Left cardiac atrium (tissue), 4 donors: ENCODE measurements at regions not wholly inside any gene's neighbourhood (a gene's known extent, or its start where the extent isn't known, plus 50 kb on each side); places are given as distances from the start of the nearest gene placed in this dataset.

Experiments
- ATAC-seq, 2 donors: fragments of 200-7000 bp; cut with Tn5 transposase; one replicate each; pipeline ENCODE4 v1.9.1; 2020; ENCODE audit warnings: mild to moderate bottlenecking in 2 of 2, moderate library complexity in 2 of 2
- DNase-seq: peaks from one replicate; pipeline ENCODE4 v3.0.0-alpha.2; 2020
- intact Hi-C, 2 donors: fragments of 100-400 bp; cut with DNase I; formaldehyde crosslinking; loops; one replicate each; pipeline versions ENCODE4 v1.14.1 to v1.15.1; 2022 to 2023
- donor health status: DM: no; HTN: yes; CAD: no.
- donor health status: DM: no; HTN: yes; CAD: no; lungs with severe emphysema.
- donor health status: DM: yes; HTN: yes; CAD: no.
- donor health status: Dilated cardiomyopathy.

DNA sequence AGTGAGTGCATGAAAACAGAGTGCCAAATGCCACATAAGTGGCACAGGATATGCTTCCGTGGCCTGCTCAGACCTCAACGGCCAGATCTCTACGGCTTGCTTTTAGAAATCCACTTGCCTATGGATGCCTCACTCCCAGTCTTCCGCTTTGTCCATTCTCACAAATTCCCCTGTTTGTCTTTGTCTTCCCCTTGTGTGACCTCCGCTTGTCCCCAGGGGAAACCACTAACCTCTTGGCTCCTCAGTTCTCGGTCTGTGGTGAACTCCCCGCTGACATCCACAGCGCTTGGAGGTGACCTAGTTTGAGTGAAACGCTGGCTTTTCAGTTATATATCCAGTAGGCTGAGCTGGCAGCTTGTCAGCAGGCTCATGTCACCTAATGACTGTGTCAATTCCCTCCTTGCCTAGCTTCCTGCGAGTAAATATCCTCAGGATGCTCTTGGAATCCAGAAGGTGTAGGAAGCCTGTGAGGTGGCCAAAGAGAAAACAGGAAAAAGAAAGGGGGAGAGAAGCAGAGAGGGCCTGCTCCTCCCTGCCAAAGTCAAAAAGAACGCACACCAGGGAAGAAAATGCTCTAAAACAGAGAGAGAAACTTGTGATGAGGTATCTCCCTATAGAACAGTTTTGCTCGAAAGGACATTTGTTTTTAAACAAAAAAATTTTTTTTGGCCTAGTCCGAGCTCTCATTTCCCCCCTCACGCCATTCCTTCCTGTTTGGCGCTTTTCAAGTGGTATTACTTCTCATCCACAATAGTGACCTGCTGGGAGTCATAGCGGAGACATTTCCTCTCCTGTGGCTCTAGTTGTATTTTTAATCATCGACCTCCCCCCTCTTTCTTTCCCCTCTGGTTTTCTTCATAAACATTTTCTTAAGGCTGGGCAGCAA, 101.6 kb upstream of the SPRY4 start:
- ATAC-seq = peak; percentile 63 to 65
- DNase-seq = peak; percentile 77
- intact Hi-C loops = loop anchor here in 1 of 2 donors (10.0 kb wide), 1 partner anchor 62 kb away; no protein-coding TSS in a partner anchor

DNA sequence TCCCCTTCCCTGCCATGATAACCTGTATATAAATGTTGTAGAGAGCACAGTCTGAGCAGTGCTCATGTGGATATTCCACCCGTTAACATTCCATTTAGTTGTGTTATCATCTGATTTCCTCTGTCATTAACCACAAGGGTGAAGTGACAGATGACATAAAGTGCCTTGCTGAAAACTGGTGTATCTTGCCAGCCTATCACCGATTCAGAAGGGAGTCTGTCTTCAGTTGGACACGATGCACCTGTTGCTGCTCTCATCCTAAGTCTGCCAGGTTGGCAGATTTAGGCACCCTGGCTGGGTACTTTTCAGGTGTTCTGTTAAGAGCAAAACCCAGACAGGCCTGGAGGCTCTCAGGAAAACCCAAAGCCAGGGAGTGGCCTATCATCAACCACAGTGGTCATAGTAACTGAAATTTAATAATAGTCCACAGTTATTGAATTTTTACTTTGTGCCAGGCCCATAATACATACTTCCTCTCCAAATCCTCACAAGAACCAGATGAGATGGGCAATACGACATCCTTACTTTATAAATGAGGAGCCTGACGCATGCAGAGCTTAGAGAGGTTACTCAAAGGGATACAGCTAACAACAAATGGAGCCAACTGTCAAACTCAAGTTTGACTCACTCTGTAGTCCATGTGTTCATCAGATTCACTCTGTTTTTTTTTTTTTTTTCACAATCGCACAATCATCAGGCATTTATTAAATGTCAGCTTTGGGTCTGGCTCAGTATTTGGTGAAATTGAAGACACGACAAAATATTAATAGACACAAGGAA, 100.7 kb upstream of the SPRY4 start:
- intact Hi-C loops = loop anchor here in 1 of 2 donors (10.0 kb wide), 1 partner anchor 61 kb away; no protein-coding TSS in a partner anchor
- DNase-seq (no peak), ATAC-seq (no peak)

DNA sequence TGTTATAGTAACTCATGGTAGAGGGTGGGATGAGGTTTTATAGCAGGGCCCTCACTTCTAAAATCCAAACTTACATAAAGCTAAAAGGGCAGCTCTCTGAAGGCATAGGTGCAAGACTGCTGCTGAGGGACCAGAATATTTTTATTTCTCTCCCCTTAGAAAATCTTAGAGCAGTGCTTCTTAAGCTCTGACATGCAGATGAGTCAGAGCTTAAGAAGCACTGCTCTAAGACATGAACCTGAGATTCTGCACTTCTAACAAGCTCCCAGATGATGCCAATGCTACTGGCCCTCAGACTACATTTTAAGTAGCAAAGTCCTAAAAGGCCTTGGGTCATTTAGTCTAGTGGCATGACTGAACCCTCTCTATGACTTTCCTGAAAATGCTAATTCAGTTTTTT, 97.6 kb upstream of the SPRY4 start:
- DNase-seq = no peak
- intact Hi-C loops = loop anchor here in 1 of 2 donors (10.0 kb wide), 1 partner anchor 58 kb away; no protein-coding TSS in a partner anchor
- no peak for ATAC-seq

DNA sequence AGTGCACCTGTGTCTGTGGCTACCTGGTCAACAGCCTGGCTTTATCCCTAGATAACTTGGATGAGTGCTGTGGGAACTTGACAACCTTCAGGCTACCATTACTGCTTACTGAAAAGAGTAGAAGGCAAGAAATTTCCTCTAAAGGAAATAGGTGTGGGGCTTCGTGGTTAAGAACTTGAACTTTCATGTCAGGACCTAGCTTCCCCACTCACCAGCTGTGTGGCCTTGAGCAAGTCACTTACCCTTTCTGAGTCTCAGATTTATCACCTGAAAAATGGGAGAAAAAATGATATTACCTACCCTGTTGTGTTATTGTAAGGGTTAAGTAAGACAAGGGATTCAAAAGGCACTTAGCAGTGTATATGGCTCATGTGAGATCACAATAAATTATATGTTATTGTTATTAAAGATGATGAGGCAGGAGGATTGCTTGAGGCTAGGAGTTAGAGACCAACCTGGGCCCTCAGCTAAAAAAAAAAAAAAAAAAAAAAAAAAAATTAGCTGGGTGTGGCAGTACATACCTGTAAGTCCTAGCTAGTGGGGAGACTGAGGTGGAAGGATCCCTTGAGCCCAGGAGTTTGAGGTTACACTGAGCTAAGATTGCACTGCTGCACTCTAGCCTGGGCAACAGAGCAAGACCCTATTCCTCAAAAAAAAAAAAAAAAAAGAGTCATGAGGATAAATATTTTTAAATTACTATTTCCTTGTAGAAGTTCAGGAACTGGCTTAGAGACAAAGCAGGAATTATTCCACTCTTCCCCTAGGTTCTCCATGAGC, 97.0 kb upstream of the SPRY4 start:
- ATAC-seq (no peak), DNase-seq (no peak)
- intact Hi-C loops = loop anchor here in 1 of 2 donors (10.0 kb wide), 1 partner anchor 57 kb away; no protein-coding TSS in a partner anchor

DNA sequence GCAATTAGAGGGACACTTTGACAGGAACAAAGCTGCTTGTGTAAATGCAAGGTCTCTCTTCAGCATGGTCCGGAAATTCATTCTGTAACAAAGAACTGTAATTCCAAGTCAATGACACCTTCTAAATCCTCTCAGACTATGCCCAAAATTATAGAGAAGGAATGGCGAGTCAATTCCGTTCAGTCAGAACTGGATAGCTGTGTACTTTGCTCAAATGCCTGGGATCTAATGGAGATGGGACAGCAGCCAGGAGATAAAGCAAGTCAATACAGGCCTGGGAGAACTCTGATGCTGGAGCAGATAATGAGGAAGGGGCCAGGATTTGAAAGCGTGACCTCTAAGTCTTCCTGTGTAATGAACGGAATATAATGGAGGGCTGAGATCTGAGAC, 96.4 kb upstream of the SPRY4 start:
- intact Hi-C loops = loop anchor here in 1 of 2 donors (10.0 kb wide), 1 partner anchor 56 kb away; no protein-coding TSS in a partner anchor
- ATAC-seq (no peak), DNase-seq (no peak)

DNA sequence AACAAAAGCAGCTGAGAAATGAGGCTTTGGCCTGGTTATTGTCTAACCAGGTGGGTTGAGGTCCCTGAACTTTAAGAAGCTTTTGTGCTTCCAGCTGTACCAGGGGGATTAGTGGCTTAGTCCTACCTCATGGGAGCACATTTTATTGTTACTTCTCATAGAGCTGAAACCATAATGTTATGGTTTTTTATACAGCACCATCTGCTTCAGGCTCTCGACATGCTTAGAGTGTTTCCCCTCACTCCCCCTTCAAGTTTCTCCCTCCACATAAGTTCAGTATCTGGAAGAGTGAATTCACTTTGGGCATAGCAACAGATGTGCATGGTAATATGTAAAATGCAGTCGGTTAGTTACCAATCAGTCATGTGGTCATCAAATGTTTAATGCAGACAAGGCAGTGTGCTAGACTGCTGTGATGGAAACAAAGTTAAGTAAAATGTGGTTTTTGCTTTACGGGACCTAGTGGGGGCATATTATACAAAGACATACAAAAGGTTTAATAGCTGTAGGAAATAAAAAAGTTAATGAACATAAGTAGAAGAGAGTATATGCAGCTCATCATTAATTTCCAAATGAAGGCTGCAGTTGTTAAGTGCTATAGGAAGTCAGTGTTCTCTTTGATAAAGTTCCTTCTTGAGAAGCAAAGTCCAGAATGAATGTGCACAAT, 95.9 kb upstream of the SPRY4 start:
- intact Hi-C loops = loop anchor here in 1 of 2 donors (10.0 kb wide), 1 partner anchor 56 kb away; no protein-coding TSS in a partner anchor

DNA sequence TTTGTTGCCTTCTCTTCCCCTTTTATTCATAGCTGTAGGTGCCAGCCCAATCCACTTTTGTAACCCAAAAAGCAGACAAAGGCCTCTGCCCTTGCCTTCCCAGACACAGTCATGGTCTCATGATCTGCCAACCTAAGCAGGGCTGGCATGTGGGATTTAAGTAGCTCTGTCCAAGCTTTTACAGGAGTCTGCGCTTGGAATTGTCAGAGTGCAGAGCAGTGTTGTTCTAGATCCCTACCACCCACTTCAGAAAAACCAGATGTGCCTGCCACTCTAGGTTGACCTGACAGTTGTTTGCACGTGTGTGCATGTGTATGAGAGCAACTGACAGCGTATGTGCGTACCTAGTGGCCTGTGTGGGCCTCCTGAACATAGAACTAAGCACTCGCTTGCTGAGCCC, 87.8 kb upstream of the SPRY4 start:
- intact Hi-C loops = no loop called here
- DNase-seq = no peak
- no peak for ATAC-seq

More for the DNA sequence above, 95.9 kb upstream of the SPRY4 start:
- ATAC-seq = no peak
- DNase-seq = no peak

DNA sequence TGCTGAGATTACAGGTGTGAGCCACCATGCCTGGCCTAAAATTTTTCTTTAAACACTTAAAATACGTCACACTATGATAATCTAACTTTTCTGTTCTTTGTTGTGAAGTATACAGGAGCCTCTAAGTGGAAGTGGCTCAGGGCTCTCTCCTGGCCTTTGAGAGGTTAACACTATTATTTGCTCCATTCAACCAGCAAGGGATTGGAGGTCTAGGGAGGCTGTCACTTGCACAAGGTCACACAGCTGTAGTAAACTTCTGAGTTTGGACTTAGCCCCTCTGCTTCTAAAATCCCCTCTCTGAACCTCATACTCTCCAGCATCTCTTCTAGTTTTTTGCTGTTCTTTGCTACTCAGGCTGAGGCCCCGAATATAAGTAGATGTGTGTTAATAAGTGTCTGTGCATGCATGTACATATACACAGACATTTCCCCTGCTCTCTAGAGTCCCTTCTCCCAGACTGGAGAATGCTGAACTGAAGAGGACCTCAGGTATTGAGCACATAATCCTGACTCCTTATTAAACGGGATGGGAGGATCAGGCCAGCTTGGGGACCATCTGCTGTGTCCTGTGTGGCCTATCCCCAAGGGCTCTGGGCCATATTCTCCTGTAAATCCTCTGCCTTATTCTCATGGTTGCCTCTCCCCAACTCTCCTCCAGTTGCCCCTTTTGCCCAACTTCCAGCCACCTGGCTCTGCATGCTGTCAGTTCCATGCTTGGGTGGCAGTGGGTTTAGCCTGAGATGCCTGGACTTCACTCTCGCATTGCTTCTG, 87.0 kb upstream of the SPRY4 start:
- ATAC-seq (no peak), DNase-seq (no peak)
- intact Hi-C loops = no loop called here

DNA sequence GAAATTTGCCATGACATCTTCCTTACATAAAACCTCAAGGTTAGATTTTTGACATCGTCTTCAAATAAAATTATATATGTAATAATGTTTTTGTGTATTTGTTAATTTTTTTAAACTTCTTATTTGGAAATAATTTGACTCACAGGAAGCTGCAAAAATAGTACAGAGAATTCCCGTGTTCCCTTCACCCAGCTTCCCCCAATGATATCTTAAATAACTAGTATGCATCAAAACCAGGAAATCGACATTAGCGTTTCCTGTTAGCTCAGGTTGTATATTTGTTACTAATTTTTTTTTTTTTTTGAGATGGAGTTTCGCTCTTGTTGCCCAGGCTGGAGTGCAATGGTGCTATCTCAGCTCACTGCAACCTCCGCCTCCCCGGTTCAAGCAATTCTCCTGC, 86.3 kb upstream of the SPRY4 start:
- intact Hi-C loops = no loop called here
- DNase-seq (no peak), ATAC-seq (no peak)

DNA sequence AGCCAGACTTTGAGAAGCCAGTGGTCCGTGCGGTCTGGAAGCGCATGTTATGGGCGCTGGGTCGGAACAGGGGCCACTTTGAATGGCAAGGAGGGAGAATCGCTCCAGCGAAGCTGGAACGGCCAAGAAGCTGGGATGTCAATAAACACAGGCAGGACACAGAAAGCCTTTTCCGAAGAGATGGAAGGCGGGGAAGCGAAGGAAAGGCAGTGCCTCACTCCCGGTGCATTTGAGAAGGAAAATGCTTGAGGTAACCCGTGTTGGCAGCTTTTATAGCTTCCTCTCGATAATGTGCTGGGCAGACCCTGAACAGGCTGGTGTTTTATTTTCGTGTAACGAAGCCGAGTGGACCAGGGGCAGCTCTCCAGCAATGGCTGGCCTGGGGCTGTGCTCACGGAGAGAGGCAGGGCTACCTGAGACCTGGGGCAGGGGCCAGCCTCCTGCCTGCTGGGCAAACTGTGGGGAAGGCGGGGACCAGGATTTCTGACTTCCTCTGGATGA, 84.2 kb upstream of the SPRY4 start:
- no peak for DNase-seq
- intact Hi-C loops = no loop called here
- no peak for ATAC-seq

DNA sequence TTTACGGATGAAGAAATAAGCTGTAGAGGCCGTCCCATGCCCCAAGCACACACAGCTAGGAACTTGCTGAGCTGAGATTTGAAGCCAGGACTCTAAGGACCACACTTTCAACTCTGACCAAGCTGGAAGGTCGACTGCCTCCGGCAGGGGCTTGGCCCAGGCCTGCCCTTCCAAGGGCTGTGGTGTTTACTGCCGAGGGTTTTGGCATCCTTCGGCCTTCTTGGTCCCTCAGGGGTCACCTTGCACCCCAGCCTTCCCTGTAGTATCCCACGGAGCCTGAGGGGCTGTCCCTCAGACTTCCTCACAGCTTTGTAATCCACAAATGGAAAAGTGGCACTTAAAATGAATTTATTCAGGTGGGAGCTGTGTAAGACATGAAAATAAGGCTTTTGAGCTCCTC, 83.7 kb upstream of the SPRY4 start:
- ATAC-seq (no peak), DNase-seq (no peak)
- intact Hi-C loops = no loop called here

DNA sequence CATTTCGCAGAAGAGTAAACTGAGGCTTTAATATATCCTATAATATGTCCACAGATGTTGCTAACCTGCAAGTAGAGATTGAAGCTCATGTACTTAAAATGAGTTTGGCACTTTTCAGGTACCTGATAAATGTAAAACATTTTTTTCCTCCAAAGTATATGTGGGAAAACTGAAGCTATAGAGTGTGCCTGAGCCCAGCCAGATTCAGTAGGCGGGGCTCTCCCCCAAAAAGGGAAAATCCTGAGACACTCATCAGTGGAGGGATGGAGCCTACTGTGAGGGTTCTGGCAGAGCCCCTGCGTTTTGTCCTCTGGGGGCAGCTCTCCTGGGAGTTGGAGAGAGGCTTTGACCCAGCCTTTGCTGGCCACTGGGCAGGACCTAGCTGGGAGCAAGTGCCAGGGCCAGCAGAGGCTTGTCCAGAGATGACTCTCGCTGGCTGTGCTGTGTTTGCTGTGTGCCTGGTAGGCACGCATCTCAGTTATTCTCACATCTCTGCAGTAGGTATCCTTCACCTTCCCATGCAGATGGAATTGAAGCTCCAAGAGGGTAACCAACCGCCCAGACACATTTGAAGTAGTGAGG, 81.1 kb upstream of the SPRY4 start:
- peak in 1 of 2 donors; percentile 34 for ATAC-seq
- intact Hi-C loops = no loop called here

DNA sequence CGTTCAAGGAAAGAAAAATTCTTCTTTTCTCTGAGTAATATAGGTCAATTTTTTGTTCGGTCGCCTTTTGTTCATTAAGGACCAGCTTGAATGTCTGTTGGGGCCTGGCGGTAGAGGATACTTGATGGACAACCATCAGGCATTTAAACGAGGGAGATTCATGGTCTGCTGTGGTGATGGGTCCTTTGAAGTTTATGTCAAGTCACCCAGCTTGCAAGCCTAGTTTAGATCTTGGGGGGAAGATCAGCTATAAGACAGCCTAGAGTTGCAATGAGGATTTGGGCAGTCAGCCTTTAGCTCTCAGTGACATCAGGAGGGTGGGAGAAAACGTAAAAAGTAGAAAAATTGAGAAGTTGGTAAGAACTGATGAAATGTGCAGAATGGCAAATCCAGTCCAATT, 80.2 kb upstream of the SPRY4 start:
- ATAC-seq = no peak
- DNase-seq = no peak
- intact Hi-C loops = no loop called here

More for the DNA sequence above, 81.1 kb upstream of the SPRY4 start:
- DNase-seq = no peak

DNA sequence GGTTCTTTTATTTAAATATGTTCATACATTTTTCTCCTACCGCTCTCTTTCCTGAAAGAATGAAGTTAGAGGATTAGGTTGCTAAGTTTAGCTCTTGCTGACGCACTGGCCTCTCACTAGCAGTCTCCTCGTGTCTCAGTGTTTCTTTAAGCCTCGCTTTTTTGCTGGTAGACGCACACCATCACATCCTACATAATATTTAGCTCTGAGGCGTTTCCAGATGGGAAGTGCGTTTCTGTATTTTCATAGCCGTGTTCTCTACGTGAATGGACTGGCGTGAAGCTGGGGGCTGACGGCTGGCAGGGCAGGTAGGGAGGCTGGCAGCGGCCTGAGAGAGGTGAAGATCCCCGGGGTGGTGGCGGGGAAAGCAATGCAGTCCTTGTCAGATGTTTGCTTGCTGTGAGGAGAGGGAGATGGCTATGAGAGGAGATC, 79.2 kb upstream of the SPRY4 start:
- no peak for ATAC-seq

DNA sequence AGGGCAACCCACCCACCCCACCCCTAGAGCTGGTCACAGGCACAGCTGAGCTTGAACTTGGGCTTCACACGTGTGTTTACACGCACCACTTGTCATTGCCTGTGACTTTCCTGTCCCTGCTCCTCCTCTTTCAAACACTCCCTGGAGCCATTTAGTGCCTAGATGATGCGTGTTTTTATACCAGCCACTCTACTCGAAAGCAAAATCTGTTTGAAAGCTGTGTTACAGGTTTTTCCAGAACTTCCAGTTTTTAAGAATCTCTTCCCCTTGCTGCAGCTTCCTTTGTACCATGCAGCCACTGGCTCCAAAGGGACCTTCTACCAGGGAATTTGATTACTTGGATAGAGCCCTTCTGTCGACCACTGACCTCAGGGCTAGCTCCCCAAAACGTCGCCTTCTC, 78.8 kb upstream of the SPRY4 start:
- ATAC-seq = no peak
- intact Hi-C loops = no loop called here

More for the DNA sequence above, 79.2 kb upstream of the SPRY4 start:
- DNase-seq = no peak
- intact Hi-C loops = no loop called here

DNA sequence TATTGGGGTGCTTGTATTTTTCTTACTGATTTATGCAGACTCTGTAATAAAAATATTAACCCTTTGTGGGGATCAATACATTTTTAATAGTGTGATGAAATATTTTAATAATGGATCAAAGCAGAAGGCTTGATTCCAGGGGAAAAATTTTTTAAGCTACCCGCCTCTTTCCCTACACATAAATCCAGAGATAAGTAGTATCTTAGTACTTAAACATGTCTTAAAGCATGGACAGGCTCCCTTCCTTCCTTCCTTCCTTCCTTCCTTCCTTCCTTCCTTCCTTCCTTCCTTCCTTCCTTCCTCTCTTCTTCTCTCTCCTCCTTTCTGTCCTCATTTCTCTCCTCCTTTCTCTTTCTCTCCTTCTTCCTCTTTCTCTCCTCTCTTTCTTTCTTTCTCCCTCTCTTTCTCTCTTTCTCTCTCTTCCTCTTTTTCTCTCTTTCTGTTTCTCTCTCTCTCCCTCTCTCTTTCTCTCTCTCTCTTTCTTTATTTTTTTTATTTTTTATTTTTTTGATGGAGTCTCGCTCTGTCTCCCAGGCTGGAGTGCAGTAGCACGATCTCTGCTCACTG, 78.0 kb upstream of the SPRY4 start:
- DNase-seq (no peak), ATAC-seq (no peak)
- intact Hi-C loops = no loop called here

More for the DNA sequence above, 78.8 kb upstream of the SPRY4 start:
- no peak for DNase-seq

DNA sequence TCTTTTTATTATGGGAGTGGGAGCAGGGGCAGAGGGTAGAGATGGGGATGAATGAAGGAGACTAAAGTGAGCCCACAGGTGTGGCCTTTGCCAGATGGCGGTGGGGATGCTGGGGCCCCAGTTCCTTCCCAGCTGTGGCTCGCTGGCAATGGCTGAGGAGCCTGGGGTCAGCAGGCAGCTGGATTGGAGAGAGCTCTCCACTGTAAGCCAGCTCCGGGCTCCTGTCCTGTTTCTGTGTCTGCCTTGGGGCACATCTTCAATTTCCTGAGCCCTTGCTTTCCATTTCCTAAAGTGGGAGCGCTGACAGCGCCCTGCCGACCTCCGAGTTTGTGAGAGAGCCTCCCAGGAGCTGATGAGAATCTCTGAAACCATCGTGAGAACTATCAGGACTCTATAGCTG, 75.6 kb upstream of the SPRY4 start:
- DNase-seq = no peak

More for the DNA sequence above, 75.6 kb upstream of the SPRY4 start:
- ATAC-seq = no peak
- intact Hi-C loops = no loop called here
